PC-9 (cell line): ENCODE measurements at regions not wholly inside any gene's neighbourhood (a gene's known extent, or its start where the extent isn't known, plus 50 kb on each side); places are given as distances from the start of the nearest gene placed in this dataset.

Experiments
- BruUV-seq: library from RNA; stranded (reverse); fragments of 400-500 nt; replicated peaks from 2 replicates; lab custom pipeline; 2021; lab: Mats Ljungman, UMichigan
- CTCF ChIA-PET: fragments of 300-600 bp; sonication (Branson Sonifier 250); formaldehyde crosslinking; loops from one replicate; lab custom pipeline; 2022; ENCODE audit warnings: antibody characterized with exemption; lab: Charles Lee
- POLR2A ChIA-PET: fragments of 300-600 bp; sonication (Branson Sonifier 250); formaldehyde crosslinking; loops from one replicate; lab custom pipeline; 2022; ENCODE audit warnings: antibody characterized with exemption; ENCODE audit not compliant: unreplicated experiment; lab: Charles Lee
- DNase-seq, 2 experiments: peaks; one replicate each; pipeline versions ENCODE4 v3.0.0 to v3.0.0-alpha.2; 2015 to 2022; ENCODE audit warnings: mixed read lengths in 1 of 2
- H2AFZ ChIP-seq: fragments of 200-600 bp; sonication (generic); 2 replicates; pipeline ENCODE4 v1.8.1; 2017; ENCODE audit warnings: antibody characterized with exemption
- H3F3A ChIP-seq: fragments of 200-600 bp; sonication (generic); 2 replicates; pipeline ENCODE4 v1.8.1; 2017; ENCODE audit warnings: antibody characterized with exemption, mild to moderate bottlenecking, low read depth; ENCODE audit not compliant: insufficient read depth
- H3K27ac ChIP-seq: fragments of 200-600 bp; sonication (generic); 2 replicates; pipeline ENCODE4 v1.6.1; 2016; ENCODE audit warnings: mixed run types
- H3K27me3 ChIP-seq: fragments of 200-600 bp; sonication (generic); 2 replicates; pipeline ENCODE4 v1.6.1; 2016; ENCODE audit warnings: low read depth, mixed run types; ENCODE audit not compliant: insufficient read depth
- H3K36me3 ChIP-seq: fragments of 200-600 bp; sonication (generic); 2 replicates; pipeline ENCODE4 v1.6.1; 2016; ENCODE audit warnings: low read depth, mixed run types
- H3K4me1 ChIP-seq: fragments of 200-600 bp; sonication (generic); replicated peaks from 2 replicates; pipeline ENCODE4 v1.6.1; 2016; ENCODE audit warnings: mixed run types; ENCODE audit not compliant: insufficient read depth
- H3K4me2 ChIP-seq: fragments of 200-600 bp; sonication (generic); 2 replicates; pipeline ENCODE4 v1.6.1; 2017; ENCODE audit warnings: mixed run types
- H3K4me3 ChIP-seq: fragments of 200-600 bp; sonication (generic); 2 replicates; pipeline ENCODE4 v1.6.1; 2016; ENCODE audit warnings: mixed run types
- H3K79me2 ChIP-seq: fragments of 200-600 bp; sonication (generic); 2 replicates; pipeline ENCODE4 v1.6.1; 2017; ENCODE audit warnings: low read depth, mixed run types
- H3K9me2 ChIP-seq: fragments of 200-600 bp; sonication (generic); 2 replicates; pipeline ENCODE4 v1.8.1; 2017; ENCODE audit warnings: mild to moderate bottlenecking; ENCODE audit not compliant: insufficient read depth
- H3K9me3 ChIP-seq: fragments of 200-600 bp; sonication (generic); 2 replicates; pipeline ENCODE4 v1.8.1; 2016; ENCODE audit warnings: low read depth; ENCODE audit not compliant: insufficient read depth
- H4K20me1 ChIP-seq: fragments of 200-600 bp; sonication (generic); 2 replicates; pipeline ENCODE4 v1.8.1; 2017; ENCODE audit not compliant: insufficient read depth
- EZH2 ChIP-seq: fragments of 200-600 bp; sonication (generic); IDR thresholded peaks from 2 replicates; pipeline ENCODE4 v1.8.0; 2017; ENCODE audit warnings: antibody characterized with exemption, low read depth
- intact Hi-C: fragments of 100-400 bp; cut with micrococcal nuclease; formaldehyde crosslinking; loops from one replicate; pipeline ENCODE4 v1.10.0; 2022; ENCODE audit not compliant: unreplicated experiment
- TF ChIP-seq, protein P1 (sequence below): fragments of 200-600 bp; sonication (generic); conservative IDR thresholded peaks from 2 replicates; pipeline ENCODE4 v1.6.1; 2017; ENCODE audit warnings: mixed run types, antibody characterized with exemption, mild to moderate bottlenecking, moderate library complexity

DNA sequence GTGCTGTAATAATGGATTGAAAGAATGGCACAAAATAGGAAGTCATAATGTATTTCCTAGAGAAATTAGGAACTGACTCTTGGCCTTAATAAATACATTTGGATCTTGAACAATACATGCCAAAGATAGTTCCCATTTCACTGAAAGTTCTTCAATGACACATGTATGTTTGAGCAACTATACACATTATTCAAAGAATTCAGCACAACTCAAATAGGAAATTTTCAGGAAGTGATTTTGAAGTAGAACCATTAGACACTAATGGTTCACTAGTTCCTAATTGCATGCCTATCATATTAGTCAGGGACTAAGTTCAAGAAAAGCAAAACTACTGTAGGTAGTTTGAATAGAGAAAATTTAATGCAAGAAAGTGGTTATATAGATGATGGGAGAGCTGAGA, 404.7 kb downstream of the LMO4 start:
- Histone ChIP-seq H3K9me3 (no peaks in the 10 kb centered on the region), H3K4me3 (no peak overlapping the region), H3F3A (no peaks in the 10 kb centered on the region), H3K79me2 (no peaks in the 10 kb centered on the region), H2AFZ (no peak overlapping the region), H3K4me2 (no peak overlapping the region), H4K20me1 (no peaks in the 10 kb centered on the region), H3K9me2 (no peaks in the 10 kb centered on the region), H3K36me3 (no peaks in the 10 kb centered on the region), H3K4me1 (no peaks in the 10 kb centered on the region), H3K27ac (no peak overlapping the region), H3K27me3 (no peaks in the 10 kb centered on the region)
- no peak for DNase-seq
- intact Hi-C loops: no loop called here
- ChIA-PET POLR2A (no interaction called here), CTCF (no interaction called here)
- no TSS peak for BruUV-seq
- TF ChIP-seq, protein P1, sequence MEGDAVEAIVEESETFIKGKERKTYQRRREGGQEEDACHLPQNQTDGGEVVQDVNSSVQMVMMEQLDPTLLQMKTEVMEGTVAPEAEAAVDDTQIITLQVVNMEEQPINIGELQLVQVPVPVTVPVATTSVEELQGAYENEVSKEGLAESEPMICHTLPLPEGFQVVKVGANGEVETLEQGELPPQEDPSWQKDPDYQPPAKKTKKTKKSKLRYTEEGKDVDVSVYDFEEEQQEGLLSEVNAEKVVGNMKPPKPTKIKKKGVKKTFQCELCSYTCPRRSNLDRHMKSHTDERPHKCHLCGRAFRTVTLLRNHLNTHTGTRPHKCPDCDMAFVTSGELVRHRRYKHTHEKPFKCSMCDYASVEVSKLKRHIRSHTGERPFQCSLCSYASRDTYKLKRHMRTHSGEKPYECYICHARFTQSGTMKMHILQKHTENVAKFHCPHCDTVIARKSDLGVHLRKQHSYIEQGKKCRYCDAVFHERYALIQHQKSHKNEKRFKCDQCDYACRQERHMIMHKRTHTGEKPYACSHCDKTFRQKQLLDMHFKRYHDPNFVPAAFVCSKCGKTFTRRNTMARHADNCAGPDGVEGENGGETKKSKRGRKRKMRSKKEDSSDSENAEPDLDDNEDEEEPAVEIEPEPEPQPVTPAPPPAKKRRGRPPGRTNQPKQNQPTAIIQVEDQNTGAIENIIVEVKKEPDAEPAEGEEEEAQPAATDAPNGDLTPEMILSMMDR: no peak
- no peak for TF ChIP-seq EZH2

DNA sequence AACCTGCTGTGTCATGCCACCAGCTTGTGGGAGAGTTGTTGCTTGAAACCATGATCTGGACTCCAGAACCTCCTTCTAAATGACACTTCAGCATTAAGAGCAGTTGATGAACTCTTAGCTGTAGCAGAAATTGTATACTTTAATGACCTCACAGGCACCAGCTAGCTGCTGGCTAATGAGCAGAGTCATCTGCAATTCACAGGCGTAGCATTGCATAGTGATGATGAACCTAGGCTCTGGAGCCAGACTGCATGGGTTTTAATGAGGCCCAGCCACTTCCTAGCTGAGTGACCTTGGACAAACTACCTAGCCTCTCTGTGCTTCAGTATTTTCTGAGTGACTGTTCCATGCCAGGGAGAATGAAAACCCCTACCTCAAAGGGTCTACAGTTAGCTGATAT, 407.1 kb downstream of the LMO4 start:
- H3K9me3 ChIP-seq: no peaks in the 10 kb centered on the region
- no peaks in the 10 kb centered on the region for H3K9me2 ChIP-seq
- CTCF ChIA-PET: no interaction called here
- no peaks in the 10 kb centered on the region for H4K20me1 ChIP-seq
- H3K4me1 ChIP-seq: no peaks in the 10 kb centered on the region
- no peaks in the 10 kb centered on the region for H3K79me2 ChIP-seq
- no peaks in the 10 kb centered on the region for H3F3A ChIP-seq
- H3K4me2 ChIP-seq: no peak overlapping the region
- intact Hi-C loops: no loop called here
- BruUV-seq: no TSS peak
- no peak overlapping the region for H2AFZ ChIP-seq
- DNase-seq: no peak
- no peak overlapping the region for H3K4me3 ChIP-seq
- POLR2A ChIA-PET: no interaction called here
- no peaks in the 10 kb centered on the region for H3K36me3 ChIP-seq
- no peaks in the 10 kb centered on the region for H3K27me3 ChIP-seq
- H3K27ac ChIP-seq: no peak overlapping the region
- TF ChIP-seq, protein P1: no peak
- TF ChIP-seq EZH2: no peak

- H3K4me3 ChIP-seq: no peak overlapping the region
- no peak overlapping the region for H3K27ac ChIP-seq
- TF ChIP-seq, protein P1: no peak
- TF ChIP-seq EZH2: no peak
- no peaks in the 10 kb centered on the region for H3F3A ChIP-seq
- POLR2A ChIA-PET: no interaction called here
- DNase-seq: no peak
- no peaks in the 10 kb centered on the region for H3K4me1 ChIP-seq
- H2AFZ ChIP-seq: no peak overlapping the region
- no peak overlapping the region for H3K4me2 ChIP-seq
- no peaks in the 10 kb centered on the region for H4K20me1 ChIP-seq
- CTCF ChIA-PET: no interaction called here
- no peaks in the 10 kb centered on the region for H3K36me3 ChIP-seq
- no peaks in the 10 kb centered on the region for H3K9me2 ChIP-seq
- no peaks in the 10 kb centered on the region for H3K9me3 ChIP-seq
- intact Hi-C loops: no loop called here
- H3K27me3 ChIP-seq: no peaks in the 10 kb centered on the region
- no peaks in the 10 kb centered on the region for H3K79me2 ChIP-seq
- no TSS peak for BruUV-seq
Measured at GRCh38 chr1:87739141-87739540, 410.5 kb downstream of the LMO4 start.
